Trophoblast cell (in vitro differentiated cells and primary cell): ENCODE measurements at regions not wholly inside any gene's neighbourhood (a gene's known extent, or its start where the extent isn't known, plus 50 kb on each side); places are given as distances from the start of the nearest gene placed in this dataset.
A peak's percentile ranks its signal among the peaks of the same experiment; 100 is the strongest.

ENCODE experiments used
- DNase-seq, 2 donors: peaks; one replicate each; pipeline ENCODE4 v3.0.0-alpha.2; 2016
- H2AFZ ChIP-seq: 2 replicates; pipeline ENCODE4 v1.6.1; 2013; ENCODE audit warnings: low read length, moderate library complexity, mild to moderate bottlenecking; ENCODE audit not compliant: insufficient read depth, poor library complexity
- H2AK5ac ChIP-seq: 2 replicates; pipeline ENCODE4 v1.6.1; 2013; ENCODE audit warnings: mild to moderate bottlenecking, low read length
- H2BK120ac ChIP-seq: 2 replicates; pipeline ENCODE4 v1.6.1; 2013; ENCODE audit warnings: low read length, mild to moderate bottlenecking, moderate library complexity; ENCODE audit not compliant: insufficient read depth, poor library complexity
- H2BK12ac ChIP-seq: 2 replicates; pipeline ENCODE4 v1.6.1; 2013; ENCODE audit warnings: mild to moderate bottlenecking, low read length, moderate library complexity
- H2BK5ac ChIP-seq: 2 replicates; pipeline ENCODE4 v1.6.1; 2013; ENCODE audit warnings: low read length, low read depth, moderate library complexity, mild to moderate bottlenecking; ENCODE audit not compliant: poor library complexity
- H3K14ac ChIP-seq: 2 replicates; pipeline ENCODE4 v1.6.1; 2013; ENCODE audit warnings: mild to moderate bottlenecking, low read length
- H3K18ac ChIP-seq: 2 replicates; pipeline ENCODE4 v1.6.1; 2013; ENCODE audit warnings: mild to moderate bottlenecking, low read length
- H3K23ac ChIP-seq: 2 replicates; pipeline ENCODE4 v1.6.1; 2013; ENCODE audit warnings: low read length
- H3K27ac ChIP-seq: 2 replicates; pipeline ENCODE4 v1.5.1; 2013; ENCODE audit warnings: low read depth, mild to moderate bottlenecking, inconsistent platforms, low read length, moderate library complexity
- H3K27me3 ChIP-seq: 2 replicates; pipeline ENCODE4 v1.6.1; 2013; ENCODE audit warnings: inconsistent platforms, mild to moderate bottlenecking, low read length, moderate library complexity; ENCODE audit not compliant: insufficient read depth
- H3K36me3 ChIP-seq, 2 experiments: 1 replicate in 1 of 2; 2 replicates in 1 of 2; pipeline ENCODE4 v1.6.1; 2013; ENCODE audit warnings: low read length in 2 of 2, mild to moderate bottlenecking in 2 of 2, moderate library complexity in 1 of 2; ENCODE audit not compliant: insufficient read depth in 2 of 2, control insufficient read depth in 1 of 2
- H3K4ac ChIP-seq: 2 replicates; pipeline ENCODE4 v1.6.1; 2013; ENCODE audit warnings: low read depth, mild to moderate bottlenecking, low read length, moderate library complexity
- H3K4me1 ChIP-seq, 2 experiments: 1 replicate in 1 of 2; 2 replicates in 1 of 2; pipeline ENCODE4 v1.6.1; 2013; ENCODE audit warnings: low read length in 2 of 2, mild to moderate bottlenecking in 2 of 2, moderate library complexity in 1 of 2; ENCODE audit not compliant: insufficient read depth in 2 of 2, control insufficient read depth in 1 of 2
- H3K4me2 ChIP-seq: 2 replicates; pipeline ENCODE4 v1.6.1; 2013; ENCODE audit warnings: inconsistent platforms, mild to moderate bottlenecking, low read length, moderate library complexity
- H3K4me3 ChIP-seq: 2 replicates; pipeline ENCODE4 v1.5.1; 2013; ENCODE audit warnings: mild to moderate bottlenecking, low read depth, low read length, inconsistent platforms
- H3K79me1 ChIP-seq: one replicate; pipeline ENCODE4 v1.6.1; 2013; ENCODE audit warnings: low read length
- H3K79me2 ChIP-seq: 2 replicates; pipeline ENCODE4 v1.6.1; 2013; ENCODE audit warnings: low read length, mild to moderate bottlenecking; ENCODE audit not compliant: control insufficient read depth, insufficient read depth, poor library complexity
- H3K9ac ChIP-seq: 2 replicates; pipeline ENCODE4 v1.6.1; 2013; ENCODE audit warnings: mild to moderate bottlenecking, low read length
- H3K9me3 ChIP-seq: 2 replicates; pipeline ENCODE4 v1.6.1; 2013; ENCODE audit warnings: low read depth, mild to moderate bottlenecking, control low read depth, inconsistent platforms, low read length; ENCODE audit not compliant: insufficient read depth
- H4K12ac ChIP-seq: 2 replicates; pipeline ENCODE4 v1.6.1; 2013; ENCODE audit warnings: low read depth, mild to moderate bottlenecking, low read length, moderate library complexity
- H4K8ac ChIP-seq: 2 replicates; pipeline ENCODE4 v1.6.1; 2013; ENCODE audit warnings: low read depth, mild to moderate bottlenecking, low read length, moderate library complexity
- H4K91ac ChIP-seq: one replicate; pipeline ENCODE4 v1.6.1; 2013; ENCODE audit warnings: low read depth, mild to moderate bottlenecking, low read length, moderate library complexity
- WGBS: extraction: QIAGEN DNeasy Blood & Tissue Kit; methylation state at CpG from one replicate; pipeline ENCODE4 v1.1.7; 2013; ENCODE audit warnings: missing lambda C conversion rate; ENCODE audit not compliant: insufficient read length, insufficient coverage; ENCODE audit errors: extremely low coverage; 5-methylcytosine and 5-hydroxymethylcytosine counted together

GRCh38 chrX:23079347-23079746, 79.6 kb downstream of the DDX53 start:
- Histone ChIP-seq H3K79me2 (no peaks in the 10 kb centered on the region), H3K18ac (no peak overlapping the region), H3K9me3 (no peaks in the 10 kb centered on the region), H3K23ac (no peak overlapping the region), H3K27me3 (no peaks in the 10 kb centered on the region), H3K4me2 (no peak overlapping the region), H2AK5ac (no peak overlapping the region), H2BK12ac (no peak overlapping the region), H3K4ac (no peak overlapping the region), H3K4me1 (no peaks in the 10 kb centered on the region), H4K8ac (no peak overlapping the region), H3K79me1 (no peaks in the 10 kb centered on the region), H3K36me3 (no peaks in the 10 kb centered on the region), H4K91ac (no peak overlapping the region), H4K12ac (no peak overlapping the region), H2BK120ac (no peak overlapping the region), H3K9ac (no peak overlapping the region), H2AFZ (no peak overlapping the region), H2BK5ac (no peak overlapping the region), H3K4me3 (no peak overlapping the region), H3K27ac (no peak overlapping the region), H3K14ac (no peak overlapping the region)
- no CpG with 5 or more reads among the region's 1 CpG for WGBS
- no peak for DNase-seq

GRCh38 chrX:23100826-23101225, 101.1 kb downstream of the DDX53 start:
- no peak overlapping the region for H3K23ac ChIP-seq
- no peaks in the 10 kb centered on the region for H3K9me3 ChIP-seq
- no peak overlapping the region for H2AK5ac ChIP-seq
- no peak overlapping the region for H3K4me3 ChIP-seq
- H3K14ac ChIP-seq = no peak overlapping the region
- H3K18ac ChIP-seq = no peak overlapping the region
- H4K12ac ChIP-seq = no peak overlapping the region
- WGBS = no CpG with 5 or more reads among the region's 6 CpGs
- no peak overlapping the region for H3K27ac ChIP-seq
- no peak overlapping the region for H3K9ac ChIP-seq
- H2BK5ac ChIP-seq = no peak overlapping the region
- H3K36me3 ChIP-seq = no peaks in the 10 kb centered on the region
- no peaks in the 10 kb centered on the region for H3K4me1 ChIP-seq
- no peak overlapping the region for H4K8ac ChIP-seq
- no peak overlapping the region for H3K4me2 ChIP-seq
- no peak overlapping the region for H2BK12ac ChIP-seq
- H3K27me3 ChIP-seq = no peaks in the 10 kb centered on the region
- DNase-seq = no peak
- no peak overlapping the region for H4K91ac ChIP-seq
- no peak overlapping the region for H2BK120ac ChIP-seq
- no peaks in the 10 kb centered on the region for H3K79me2 ChIP-seq
- no peak overlapping the region for H2AFZ ChIP-seq
- H3K4ac ChIP-seq = no peak overlapping the region
- no peaks in the 10 kb centered on the region for H3K79me1 ChIP-seq

- no peak overlapping the region for H3K9ac ChIP-seq
- H4K12ac ChIP-seq = no peak overlapping the region
- H3K4ac ChIP-seq = no peak overlapping the region
- H3K79me2 ChIP-seq = no peaks in the 10 kb centered on the region
- no peaks in the 10 kb centered on the region for H3K9me3 ChIP-seq
- H2BK12ac ChIP-seq = no peak overlapping the region
- H3K79me1 ChIP-seq = no peaks in the 10 kb centered on the region
- no peak overlapping the region for H2AFZ ChIP-seq
- no peak overlapping the region for H4K91ac ChIP-seq
- H3K4me1 ChIP-seq = no peaks in the 10 kb centered on the region
- no peaks in the 10 kb centered on the region for H3K27me3 ChIP-seq
- no peak overlapping the region for H4K8ac ChIP-seq
- H3K4me2 ChIP-seq = no peak overlapping the region
- H3K14ac ChIP-seq = no peak overlapping the region
- no peak overlapping the region for H3K18ac ChIP-seq
- no peak overlapping the region for H2BK5ac ChIP-seq
- H2BK120ac ChIP-seq = no peak overlapping the region
- H2AK5ac ChIP-seq = no peak overlapping the region
- no peak overlapping the region for H3K27ac ChIP-seq
- WGBS = no CpG with 5 or more reads among the region's 4 CpGs
- H3K4me3 ChIP-seq = no peak overlapping the region
- H3K36me3 ChIP-seq = no peaks in the 10 kb centered on the region
- no peak for DNase-seq
- no peak overlapping the region for H3K23ac ChIP-seq
Measured at GRCh38 chrX:23103546-23103945, 103.8 kb downstream of the DDX53 start.

- Histone ChIP-seq H3K9me3 (no peaks in the 10 kb centered on the region), H3K4ac (no peak overlapping the region), H3K4me1 (peaks cover 2 to 9% of the 10 kb centered on the region in 2 experiments), H4K91ac (no peak overlapping the region), H4K8ac (no peak overlapping the region), H4K12ac (no peak overlapping the region), H2BK5ac (no peak overlapping the region), H3K18ac (no peak overlapping the region), H3K36me3 (no peaks in the 10 kb centered on the region), H3K14ac (no peak overlapping the region), H3K27ac (peak overlapping the region; percentile 53), H3K27me3 (no peaks in the 10 kb centered on the region), H2BK12ac (peak overlapping the region; percentile 49), H2BK120ac (no peak overlapping the region), H2AFZ (no peak overlapping the region), H3K23ac (no peak overlapping the region), H2AK5ac (no peak overlapping the region), H3K79me2 (no peaks in the 10 kb centered on the region), H3K4me3 (no peak overlapping the region), H3K4me2 (no peak overlapping the region), H3K79me1 (peaks cover 3% of the 10 kb centered on the region), H3K9ac (no peak overlapping the region)
- no CpG with 5 or more reads among the region's 11 CpGs for WGBS
- peak; percentile 50 to 53 for DNase-seq
Measured at GRCh38 chrX:23114241-23114640, 114.5 kb downstream of the DDX53 start.
